GM11168 (cell line): ENCODE measurements at regions not wholly inside any gene's neighbourhood (a gene's known extent, or its start where the extent isn't known, plus 50 kb on each side); places are given as distances from the start of the nearest gene placed in this dataset.

Experiments
- in situ Hi-C: fragments of 300-500 bp; cut with MboI; formaldehyde crosslinking; loops from one replicate; pipeline ENCODE4 v1.12.0; 2022; ENCODE audit warnings: low sequenced_read_pairs; ENCODE audit not compliant: unreplicated experiment

DNA sequence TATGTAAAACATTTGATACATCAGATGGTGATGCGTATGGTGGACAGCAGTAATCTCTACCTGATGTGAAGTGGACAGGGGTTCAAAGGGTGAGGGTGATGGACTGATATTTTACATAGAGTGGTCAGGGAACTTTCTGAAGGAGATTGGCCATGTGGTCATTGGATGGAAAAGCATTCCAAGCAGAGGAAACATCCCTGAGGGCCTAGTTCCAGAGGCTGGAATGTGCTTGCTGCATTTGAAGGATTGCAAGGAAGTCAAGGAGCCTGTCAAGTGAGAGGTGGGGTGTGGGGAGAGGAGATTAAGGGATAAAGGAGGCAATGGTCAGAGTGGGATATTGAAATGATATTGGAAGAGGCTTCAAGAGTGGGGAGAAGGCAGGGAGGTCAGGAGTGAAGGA, 151.9 kb upstream of the NTM start:
- in situ Hi-C loops = loop anchor here (25.0 kb wide), 1 partner anchor 306 kb away; the partner anchor contains the start of gene SNX19

DNA sequence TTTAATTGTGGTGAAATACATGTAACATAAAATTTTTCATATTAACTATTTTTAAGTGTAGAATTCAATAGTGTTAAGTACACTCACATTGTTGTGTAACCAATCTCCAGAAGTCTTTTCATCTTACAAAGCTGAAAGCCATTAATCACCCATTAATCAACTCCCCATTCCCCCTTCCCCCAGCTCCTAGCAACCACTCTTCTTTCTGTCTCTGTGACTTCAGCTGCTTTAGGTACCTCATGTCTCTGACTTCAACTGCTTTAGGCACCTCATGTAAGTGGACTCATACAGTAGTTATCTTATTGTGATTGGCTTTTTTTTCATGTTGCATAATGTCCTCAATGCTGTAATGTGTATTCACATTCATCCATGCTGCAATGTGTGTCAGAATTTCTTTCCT, 150.8 kb upstream of the NTM start:
- in situ Hi-C loops = loop anchor here (25.0 kb wide), 1 partner anchor 307 kb away; the partner anchor contains the start of gene SNX19

DNA sequence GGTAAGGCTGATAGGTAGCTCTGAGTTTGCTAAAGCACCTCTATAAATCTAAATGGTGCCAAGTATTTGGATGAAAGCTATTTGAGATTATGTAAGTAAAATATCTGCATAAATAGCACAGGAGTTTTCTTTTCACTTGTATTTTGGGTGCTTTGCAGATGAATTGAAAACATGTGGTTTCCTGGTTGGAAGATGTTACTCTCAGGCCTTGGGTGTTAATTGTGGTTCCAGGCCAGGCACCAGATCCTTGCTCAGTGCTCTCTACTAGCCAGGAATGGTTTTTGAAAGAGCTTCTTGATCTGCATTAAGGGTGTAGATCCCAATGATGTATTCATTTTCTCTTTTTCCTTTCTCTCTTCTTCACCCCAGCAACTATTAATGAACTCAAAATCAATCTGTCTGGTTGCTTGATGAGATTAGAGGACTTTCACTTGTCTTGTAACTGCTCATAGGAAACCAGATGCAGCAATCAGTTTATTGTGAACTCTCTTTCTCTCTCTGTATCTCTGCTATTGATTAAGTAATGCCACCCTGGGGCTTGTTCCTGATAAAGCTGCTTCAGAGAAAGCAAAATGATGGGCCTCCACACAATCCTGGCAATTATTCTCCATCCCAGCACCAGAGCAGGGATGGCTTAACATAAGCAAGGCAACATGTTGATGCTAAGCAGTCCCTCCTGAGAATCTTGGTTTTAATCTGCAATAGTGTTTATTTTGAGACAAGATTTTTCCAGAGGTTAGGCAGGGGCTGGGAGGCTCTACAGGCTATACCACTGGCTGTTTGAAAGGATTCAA, 147.0 kb upstream of the NTM start:
- in situ Hi-C loops = loop anchor here (25.0 kb wide), 1 partner anchor 311 kb away; the partner anchor contains the start of gene SNX19

DNA sequence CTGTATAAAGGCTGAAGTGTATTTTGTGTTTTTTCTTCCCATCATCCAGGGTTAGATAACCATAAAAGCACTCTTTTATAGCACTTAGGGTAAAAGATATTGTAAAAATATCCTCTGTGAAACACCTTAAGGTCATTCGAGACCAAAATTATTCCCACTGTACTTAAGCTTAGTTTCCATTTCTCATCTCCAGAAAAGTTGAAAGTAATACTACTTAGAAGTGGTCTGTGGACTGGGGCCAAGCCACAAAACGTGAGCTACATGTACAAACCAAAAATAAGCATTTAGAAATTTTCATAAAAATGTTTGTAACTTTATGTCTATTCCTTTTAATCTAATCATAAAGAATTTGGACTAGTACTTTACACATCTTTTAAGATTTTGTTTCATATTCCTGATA, 142.0 kb upstream of the NTM start:
- in situ Hi-C loops = no loop called here

DNA sequence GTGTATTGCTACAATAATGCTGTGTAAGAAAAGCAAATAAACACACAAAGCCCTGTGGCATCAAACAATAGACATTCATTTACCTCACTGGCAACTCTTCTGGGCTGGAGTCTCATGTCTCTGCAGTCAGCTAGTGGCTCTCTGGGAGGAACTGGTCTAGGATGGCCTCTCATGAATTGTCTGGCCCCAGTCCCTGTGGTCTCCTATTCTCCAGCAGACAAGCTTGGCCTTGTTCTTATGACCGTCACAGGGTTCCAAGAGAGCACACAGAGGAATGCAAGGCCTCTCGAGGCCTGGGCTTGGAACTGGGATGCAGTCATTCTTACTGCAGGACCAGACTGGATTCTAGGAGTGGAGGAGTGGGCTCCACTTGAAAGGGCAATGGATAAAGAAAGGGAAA, 141.2 kb upstream of the NTM start:
- in situ Hi-C loops = no loop called here

DNA sequence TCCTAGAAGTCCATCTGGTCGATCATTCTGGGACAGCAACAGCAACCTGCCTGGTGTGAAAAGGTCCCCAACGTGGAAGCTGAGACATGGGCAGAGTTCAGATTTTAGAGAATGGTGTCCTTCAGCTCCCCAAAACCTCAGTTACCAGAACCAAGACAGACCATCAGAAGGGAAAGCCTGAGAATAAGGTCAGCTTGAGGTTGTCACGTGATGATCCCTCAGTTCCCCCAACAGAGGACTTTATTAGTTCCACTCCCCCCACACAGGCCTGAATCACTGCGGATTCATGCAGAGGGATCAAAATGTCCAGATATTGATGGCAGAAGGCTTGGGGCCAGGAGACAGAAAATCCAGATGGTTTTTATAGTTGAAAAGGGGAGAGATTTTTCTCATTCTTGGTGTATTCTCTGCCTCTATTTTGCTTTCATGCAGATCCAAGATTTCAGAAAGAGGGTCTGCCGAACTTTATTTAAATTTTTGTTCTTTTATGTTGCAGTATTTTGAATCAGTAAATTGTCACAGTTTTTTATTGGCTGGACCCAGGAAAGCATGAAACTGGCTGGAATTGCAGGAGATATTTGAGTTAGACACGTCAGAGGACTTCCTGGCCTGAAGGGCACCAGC, 139.0 kb upstream of the NTM start:
- in situ Hi-C loops = loop anchor here (5.0 kb wide), 1 partner anchor 49 kb away; no protein-coding TSS in a partner anchor

DNA sequence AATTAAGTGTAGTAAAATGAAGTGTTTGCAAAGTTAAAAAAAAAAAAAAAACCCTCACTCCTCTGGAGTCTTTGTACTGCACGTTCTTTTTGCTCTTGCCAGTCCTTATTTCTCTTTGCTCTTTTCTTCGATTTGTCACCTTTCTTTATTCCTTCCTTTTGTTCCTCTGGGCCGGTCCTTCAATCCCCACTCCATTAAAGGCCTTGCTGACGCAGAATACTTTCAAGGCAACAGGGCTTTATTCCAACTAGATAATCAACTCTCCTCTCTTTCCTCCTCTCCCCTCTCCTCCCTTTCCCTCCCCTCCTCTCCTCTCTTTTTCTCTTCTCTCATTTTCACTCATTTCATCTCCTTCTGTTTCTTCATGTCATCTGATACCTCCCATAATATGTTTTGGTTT, 138.2 kb upstream of the NTM start:
- in situ Hi-C loops = loop anchor here (5.0 kb wide), 1 partner anchor 50 kb away; no protein-coding TSS in a partner anchor

DNA sequence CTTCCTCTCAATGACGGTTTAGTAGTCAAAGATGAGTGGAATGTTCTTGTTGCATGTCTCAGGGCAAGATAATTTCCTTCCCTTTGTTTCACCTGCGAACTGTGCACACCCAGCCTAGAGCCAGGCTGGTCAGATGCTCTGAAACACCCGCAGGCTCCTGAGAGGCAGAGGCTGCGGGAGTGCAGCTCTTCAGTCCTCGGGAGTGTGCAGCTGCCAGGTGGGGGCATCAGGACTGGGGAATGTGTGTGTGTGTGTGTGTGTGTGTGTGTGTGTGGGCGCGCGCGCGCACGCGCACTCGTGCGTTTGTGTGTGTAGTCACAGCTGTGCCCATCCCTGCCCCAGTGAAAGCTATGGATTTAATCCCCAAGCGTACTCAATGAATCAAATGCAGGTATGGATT, 136.2 kb upstream of the NTM start:
- in situ Hi-C loops = loop anchor here (5.0 kb wide), 1 partner anchor 52 kb away; no protein-coding TSS in a partner anchor

DNA sequence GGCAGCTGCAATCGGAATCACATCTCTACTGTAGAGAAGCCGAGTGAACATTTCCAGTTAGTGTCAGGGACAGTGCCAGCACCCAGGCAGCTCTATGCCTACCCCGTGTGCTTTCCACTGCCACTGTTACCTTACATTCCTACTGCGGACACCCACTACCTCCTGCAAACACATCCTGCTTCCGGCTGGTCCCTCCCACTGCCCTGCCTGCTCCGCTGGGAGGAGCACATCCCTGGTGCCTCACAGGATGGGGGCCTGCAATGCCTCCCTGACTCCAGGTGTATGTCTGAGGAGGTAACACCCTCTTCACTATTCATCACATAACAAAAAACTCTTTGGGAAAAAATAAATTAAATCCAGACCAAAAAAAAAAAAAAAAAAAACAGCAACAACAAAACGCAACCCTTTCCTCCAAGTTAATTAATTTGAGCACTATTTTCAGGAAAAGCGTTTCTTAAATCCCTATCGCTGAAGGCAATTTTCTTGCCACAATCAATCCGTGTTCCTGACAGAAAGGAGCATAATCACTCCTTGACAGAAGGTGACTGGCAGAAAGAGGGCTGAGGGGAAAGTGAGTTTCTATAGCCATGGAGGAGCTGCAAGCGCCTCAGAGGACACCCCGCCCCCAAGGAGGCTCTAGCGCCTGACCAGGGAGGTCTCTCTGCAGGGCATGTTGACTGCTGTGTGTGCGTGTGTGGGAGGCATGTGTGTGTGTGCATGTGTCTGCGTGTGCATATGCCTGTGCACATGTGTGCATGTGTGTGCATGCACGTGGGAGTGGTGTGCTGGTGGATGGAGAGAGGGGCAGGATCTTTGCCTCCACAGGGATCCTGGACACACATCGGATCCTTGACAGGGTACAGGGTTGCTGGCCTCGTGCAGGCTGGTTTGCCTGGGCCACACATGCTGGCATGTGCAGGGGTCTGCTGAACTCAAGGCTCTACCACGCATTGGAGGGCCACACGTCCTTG, 134.8 kb upstream of the NTM start:
- in situ Hi-C loops = no loop called here

DNA sequence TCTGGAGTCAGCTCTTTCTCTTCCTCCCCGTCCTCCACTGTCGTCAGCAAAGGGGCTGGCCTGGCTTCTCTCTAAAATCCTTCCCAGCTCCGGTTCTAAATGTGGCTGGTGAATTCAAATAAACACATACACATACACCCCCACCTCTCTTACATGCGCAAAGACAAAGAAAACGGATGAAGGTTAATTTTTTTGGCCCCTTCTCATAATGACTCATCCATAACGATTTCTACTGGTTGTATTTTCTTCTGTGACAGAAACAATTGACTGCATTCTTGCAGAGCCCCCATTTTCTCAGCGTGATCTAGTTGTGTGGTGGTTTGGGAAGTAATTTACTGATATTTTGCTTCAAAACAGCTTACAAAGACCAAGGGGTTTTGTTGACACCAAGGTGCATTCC, 130.0 kb upstream of the NTM start:
- in situ Hi-C loops = no loop called here

DNA sequence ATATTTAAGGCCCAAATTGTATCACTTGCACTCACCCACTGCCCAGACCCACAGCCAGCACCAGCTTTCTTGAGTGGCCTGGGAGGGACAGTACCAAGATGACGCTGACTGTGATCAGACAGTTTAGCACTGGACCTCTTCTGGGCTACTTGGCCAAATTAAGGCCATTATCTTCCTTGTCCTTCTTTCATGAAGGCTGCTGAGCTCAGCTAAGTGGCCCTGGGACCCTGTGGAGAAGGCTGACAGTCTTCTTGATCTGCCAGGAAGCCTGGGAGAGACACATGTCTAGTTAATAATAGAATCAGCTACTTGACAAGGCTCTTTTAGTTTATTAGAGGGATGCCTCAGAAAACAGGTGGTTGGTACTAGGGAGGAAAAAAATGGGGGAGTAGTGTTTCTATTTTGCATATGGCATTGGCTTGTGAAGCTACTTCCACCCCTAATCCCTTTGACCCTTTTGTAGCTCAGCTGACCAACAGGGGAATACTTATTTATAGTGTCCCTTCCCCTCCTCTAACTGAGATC, 127.9 kb upstream of the NTM start:
- in situ Hi-C loops = no loop called here

DNA sequence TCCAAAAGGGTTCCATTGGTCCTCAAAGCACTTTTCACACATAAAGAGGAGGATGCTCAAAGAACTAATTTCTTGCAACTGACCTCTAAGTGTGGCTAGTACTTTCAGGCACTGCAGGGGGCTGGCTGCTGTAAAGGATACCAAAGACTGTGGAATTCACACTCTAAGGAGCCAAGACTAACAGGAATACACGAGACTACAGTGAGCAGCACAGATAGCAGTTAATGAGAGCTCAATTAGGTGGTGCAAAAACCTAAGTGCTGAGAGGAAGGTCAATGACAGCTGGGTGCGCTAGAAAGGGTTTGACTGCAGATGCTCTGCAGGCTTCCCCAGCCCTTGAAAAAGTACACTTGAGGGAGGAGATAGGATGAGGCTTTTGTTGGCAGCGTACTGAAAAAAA, 124.3 kb upstream of the NTM start:
- in situ Hi-C loops = no loop called here

DNA sequence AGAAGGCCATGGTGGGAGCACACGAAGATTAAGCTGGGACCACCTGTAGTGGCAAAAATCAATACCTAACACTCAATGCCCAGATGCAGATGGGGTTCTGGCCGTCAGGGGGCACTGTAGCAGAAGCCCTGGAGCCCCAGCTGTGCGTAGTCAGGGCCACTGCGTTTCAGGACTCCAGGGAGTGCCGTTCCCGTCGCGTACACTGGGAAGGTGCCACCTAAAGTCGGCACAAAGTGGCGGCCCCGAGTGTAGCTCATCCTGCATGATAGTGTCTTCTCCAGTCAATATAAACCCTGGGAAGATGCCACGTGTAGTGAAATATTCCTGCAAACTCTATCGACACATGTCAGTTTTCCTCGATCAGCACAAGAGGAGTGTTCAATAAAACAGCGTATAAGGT, 123.8 kb upstream of the NTM start:
- in situ Hi-C loops = no loop called here

DNA sequence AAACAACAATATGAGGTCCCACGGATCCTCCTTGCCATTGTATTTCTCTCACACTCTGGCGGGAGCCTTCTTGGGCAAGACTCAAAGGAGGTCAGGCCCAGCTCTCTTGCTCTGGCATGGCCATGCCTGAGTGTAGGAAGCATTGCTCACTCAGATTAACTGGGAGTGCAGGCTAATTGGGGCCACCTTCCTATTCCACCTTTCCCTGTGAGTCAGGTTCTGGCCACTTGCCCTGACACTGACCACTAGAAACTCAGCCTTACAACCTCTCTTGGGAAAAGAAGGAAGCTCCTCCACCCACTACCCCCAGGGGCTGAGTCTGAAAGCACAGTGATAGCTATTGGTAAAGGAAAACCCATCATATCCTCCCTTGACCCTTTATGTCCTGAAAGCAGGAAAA, 121.8 kb upstream of the NTM start:
- in situ Hi-C loops = no loop called here

DNA sequence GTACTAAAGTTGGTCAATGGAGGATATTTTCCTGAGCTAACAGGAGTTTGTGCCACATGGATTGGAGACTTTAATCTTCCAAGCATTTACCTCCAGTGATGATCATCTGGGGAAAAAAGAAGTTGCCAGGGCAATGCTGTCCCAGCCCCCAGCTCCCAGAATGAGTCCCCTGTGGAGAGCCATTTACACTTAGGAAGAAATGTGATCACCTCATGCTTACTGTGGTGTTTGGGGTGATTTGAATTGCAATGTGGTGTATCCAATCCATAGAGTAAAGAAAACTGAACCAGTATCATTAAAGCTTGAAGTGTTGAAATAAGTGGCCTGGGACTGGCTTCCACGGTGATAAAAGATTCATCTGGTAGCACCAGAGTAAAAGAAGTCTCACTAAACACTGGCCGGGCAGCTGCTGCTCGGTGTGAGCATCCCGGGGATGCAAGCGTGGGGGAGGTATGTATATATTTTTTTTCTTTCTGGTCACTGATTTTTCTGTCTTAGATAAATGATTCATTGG, 117.2 kb upstream of the NTM start:
- in situ Hi-C loops = no loop called here

DNA sequence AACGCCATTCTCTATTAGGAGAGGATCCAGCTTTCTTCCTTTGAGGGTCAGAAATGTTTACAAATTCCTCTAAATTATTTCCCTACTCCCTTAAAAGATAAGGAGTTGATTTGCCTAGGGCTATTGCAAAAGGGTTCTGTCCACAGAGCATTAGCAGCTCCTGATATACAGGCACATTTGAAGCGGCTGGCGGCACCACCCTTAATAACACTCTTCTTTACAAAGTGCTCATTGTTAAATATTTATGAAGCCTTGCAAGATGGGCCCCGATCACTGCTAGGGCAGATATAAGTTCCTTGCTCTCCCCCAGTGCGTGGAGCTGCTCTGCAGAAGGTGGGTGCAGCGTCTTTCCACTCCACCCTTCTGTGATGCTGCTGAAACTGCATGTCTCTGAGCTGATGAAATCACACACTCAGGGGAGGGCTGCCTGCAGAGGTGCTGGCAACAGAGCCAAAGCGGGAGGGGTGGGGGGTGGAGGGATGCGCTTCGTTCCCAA, 116.7 kb upstream of the NTM start:
- in situ Hi-C loops = no loop called here

DNA sequence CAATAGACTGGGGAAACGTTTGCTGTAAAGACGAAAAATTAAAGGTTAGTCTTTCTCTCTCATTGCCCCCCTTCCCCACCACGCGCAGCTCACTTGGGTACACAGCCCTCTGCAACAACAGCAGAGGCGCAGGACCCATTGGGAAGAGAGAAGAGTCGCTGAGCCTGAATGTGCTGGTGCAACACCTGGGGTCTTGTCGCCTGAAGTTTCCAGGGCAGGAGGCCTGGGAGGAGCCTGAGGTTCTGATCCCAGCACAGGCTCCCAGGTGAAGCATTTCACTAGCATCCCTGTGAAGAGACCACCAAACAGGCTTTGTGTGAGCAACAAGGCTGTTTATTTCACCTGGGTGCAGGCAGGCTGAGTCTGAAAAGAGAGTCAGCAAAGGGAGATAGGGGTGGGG, 116.2 kb upstream of the NTM start:
- in situ Hi-C loops = no loop called here

DNA sequence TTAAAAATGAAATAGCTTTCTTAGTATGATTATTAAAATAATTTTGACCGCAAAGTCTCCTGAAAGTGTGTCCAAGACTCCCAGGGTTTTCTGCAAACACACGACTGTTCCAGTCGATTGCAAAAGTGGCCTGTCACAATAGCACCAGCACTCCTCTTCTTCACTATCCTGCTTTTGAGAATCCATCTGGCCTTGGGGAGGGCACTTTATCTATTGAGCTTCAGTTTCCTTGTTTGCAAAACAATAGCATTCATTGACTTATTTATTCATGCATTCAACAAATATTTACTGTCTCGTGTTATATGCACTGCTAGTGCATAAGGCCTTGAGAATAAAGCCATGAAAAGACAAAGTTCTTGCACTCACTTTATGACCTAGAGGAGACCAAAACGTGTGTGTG, 96.2 kb upstream of the NTM start:
- in situ Hi-C loops = no loop called here

DNA sequence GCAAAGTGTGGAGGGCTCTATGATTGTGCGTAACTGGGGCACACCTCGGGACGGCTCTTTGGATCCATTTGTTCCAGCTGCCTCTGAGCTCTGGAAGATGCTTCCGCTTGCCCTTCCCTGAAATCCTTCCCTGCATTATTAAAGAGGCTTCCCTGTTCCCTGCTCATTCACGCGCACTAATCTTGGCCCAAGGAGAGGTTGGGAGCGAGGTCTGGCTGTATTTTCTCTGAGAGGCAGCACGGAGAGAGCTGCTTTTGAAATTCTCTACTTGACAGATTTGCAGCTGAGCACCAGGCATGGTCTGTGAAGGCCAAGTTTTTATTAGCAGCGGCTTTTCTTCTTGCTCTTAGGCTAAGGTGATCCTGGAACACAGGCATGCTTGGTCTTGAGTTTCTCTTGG, 94.8 kb upstream of the NTM start:
- in situ Hi-C loops = no loop called here

DNA sequence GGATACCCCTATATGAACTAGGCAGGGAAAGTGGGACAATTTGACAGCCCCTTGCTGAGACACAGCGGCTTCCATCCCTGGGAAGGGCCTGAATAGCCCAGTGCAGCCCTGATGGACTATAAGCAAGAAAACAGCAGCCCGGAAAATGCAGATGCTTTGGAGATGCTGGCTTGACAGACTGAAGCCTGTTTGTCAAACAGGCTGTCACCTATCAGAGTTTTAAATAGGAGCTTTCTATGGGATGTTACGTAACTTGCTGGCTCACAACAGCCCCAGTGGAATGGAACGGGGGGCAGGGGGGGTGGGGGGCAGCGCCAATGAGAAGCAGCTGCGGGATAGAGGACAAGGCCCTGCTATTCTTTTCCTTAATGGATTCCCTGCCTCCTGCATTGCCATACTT, 91.9 kb upstream of the NTM start:
- in situ Hi-C loops = no loop called here
